GM19452 (cell line): ENCODE measurements at regions not wholly inside any gene's neighbourhood (a gene's known extent, or its start where the extent isn't known, plus 50 kb on each side); places are given as distances from the start of the nearest gene placed in this dataset.

ENCODE experiments used
- ATAC-seq: cut with Tn5 transposase; IDR thresholded peaks from one replicate; pipeline ENCODE4 v1.9.1; 2021; ENCODE audit not compliant: unreplicated experiment

GRCh38 chr2:200751786-200752185 is 59.9 kb upstream of the BZW1 start:
- ATAC-seq: no peak

GRCh38 chr2:200752332-200752731 is 59.4 kb upstream of the BZW1 start:
- ATAC-seq: no peak

GRCh38 chr2:200752835-200753234 is 58.9 kb upstream of the BZW1 start:
- ATAC-seq: no peak

GRCh38 chr2:200756618-200757321 is 54.9 kb upstream of the BZW1 start:
- peak; percentile 88 for ATAC-seq

GRCh38 chr2:200757399-200757798 is 54.3 kb upstream of the BZW1 start:
- ATAC-seq: peak; percentile 22

- no peak for ATAC-seq
Measured at GRCh38 chr2:200758341-200758740, 53.4 kb upstream of the BZW1 start.

- no peak for ATAC-seq
Measured at GRCh38 chr2:200761266-200761665, 50.4 kb upstream of the BZW1 start.
